ENCODE measurements at regions not wholly inside any gene's neighbourhood (a gene's known extent, or its start where the extent isn't known, plus 50 kb on each side); places are given as distances from the start of the nearest gene placed in this dataset.

GRCh38 chr20:50242548-50242862, 51.9 kb downstream of the CEBPB start:
- DNase-seq (ENCODE audit: low spot score), result no peak

- no peak for DNase-seq (ENCODE audit: low spot score)
These were observed 52.4 kb downstream of the CEBPB start for GRCh38 chr20:50242863-50243609.

- DNase-seq (ENCODE audit: low spot score), result no peak
These were observed 53.2 kb downstream of the CEBPB start for GRCh38 chr20:50243610-50244351.

DNA sequence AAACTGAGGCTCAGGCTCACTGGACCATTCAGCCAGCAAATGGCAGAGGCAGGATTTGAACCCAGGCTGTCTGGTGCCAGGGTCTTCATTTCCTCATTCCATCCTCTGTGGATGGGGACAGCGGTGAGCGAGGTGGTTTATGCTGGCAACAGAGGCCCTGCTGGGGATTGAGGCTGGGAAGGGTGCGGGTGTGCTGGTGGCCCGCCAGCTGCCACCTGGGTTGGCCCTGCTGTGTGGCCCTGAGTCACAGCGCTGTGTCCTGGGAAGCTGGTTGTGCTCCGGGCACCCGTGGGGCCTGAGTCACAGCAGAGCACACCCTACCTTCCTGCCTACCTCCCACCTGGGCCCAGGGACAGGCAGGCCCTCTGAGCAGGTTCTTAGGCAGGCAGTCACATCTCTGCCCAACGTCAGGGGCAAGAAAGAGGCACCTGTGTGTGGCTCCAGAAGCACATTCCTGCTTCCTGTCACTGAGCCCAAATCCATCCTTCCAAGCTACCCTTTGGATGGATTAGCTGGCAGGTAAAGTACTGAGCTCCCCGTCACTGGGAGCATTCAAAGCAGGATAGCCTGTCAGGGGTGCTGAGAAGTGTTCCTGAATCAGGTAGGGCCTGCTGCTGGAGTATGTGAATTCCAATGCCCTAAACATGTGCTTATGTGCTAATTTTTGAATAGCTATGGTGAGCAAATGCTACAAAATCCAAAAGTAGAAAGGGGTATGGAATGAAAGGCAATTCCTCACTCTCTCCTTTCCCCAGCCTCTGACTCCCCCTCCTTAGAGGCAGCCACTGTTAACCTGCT, 53.9 kb downstream of the CEBPB start:
- no peak for DNase-seq (ENCODE audit: low spot score)

DNA sequence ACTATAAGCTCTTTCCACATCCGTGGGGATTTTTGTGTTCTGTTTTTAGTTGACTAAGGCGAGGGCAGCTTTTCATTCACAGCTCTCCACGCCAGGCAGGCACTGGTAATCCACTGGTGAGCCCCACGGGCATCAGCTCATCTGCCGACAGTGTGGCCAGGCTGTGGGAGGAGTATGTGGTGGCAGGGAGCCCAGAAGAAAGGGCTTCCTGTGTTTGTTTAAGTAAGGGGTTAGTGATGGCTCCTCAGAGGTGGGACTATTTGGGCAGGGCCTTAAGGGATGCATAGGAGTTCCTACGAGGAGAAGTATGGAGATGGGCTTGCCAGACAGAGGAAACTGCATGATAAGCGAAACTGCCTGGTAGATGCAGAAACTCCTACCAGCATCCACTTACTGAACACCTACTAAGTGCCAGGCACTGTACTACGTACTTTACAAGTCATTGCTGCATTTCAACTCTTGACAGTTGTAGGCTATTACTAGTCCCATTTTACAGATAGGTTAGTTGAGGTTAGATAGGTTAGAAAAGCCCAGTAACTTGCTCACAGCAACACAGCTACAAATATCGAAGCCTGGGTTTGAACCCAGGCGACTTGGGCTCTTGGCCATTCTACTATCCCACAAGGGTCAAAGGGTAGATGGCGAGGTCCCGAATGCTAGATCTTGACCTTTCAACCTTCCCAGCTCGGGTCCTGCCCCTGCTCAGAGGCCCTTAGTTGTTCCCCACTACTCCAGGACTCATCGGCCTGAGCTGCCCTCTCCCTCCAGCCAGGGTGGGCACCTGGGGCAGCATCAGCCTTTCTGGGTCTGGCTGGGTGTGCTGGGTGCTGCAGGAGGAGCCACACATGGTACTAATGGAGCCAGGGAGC, 55.1 kb downstream of the CEBPB start:
- DNase-seq (ENCODE audit: low spot score), result peak; percentile 59

GRCh38 chr20:50246367-50247195, 56.0 kb downstream of the CEBPB start:
- no peak for DNase-seq (ENCODE audit: low spot score)

DNA sequence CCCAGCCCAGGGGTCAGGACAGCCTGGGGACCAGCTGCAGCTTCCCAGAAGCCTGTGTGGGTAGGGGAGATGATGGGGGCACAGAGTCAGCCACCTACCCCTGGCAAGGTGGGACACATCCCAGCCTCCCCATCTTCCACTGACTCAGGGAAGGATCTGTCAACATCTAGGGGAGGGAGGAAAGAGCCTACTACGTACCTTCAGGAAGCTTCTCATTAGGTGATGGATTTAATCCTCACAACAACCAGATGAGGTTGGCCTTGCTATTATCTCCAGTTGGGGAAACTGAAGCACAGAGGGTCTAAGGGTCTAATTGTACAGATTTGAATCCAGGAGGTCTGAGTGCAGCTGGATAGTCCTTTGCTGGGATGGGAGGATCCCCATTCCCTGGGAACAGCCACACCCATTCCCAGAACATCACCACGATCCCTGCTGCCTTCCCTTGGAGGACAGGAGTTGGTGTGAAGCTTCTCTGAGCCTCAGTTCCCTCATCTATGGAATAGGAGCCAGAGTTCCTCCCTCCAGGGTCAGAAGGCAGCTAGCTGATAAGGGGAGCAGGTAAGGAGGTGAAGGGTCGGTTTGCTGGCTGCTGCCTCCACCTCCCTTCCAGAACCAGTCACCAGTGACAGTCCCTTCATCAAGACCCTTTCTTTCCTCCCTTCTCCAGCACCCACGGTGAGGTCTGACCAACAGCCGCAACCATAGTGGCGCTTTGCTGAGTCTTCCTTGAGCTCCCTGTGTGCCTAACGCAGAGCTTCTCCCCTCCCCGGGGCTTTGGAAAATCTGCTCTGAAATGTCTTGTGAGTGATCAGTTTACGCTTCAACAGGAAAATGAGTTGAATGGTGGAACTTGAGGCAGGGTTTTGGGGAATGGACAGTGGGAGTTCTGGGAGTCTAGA, 56.8 kb downstream of the CEBPB start:
- DNase-seq (ENCODE audit: low spot score), result peak; percentile 21

GRCh38 chr20:50248104-50248641, 57.5 kb downstream of the CEBPB start:
- DNase-seq (ENCODE audit: low spot score), result peak; percentile 66

GRCh38 chr20:50249447-50250388, 59.1 kb downstream of the CEBPB start:
- DNase-seq (ENCODE audit: low spot score), result no peak

DNA sequence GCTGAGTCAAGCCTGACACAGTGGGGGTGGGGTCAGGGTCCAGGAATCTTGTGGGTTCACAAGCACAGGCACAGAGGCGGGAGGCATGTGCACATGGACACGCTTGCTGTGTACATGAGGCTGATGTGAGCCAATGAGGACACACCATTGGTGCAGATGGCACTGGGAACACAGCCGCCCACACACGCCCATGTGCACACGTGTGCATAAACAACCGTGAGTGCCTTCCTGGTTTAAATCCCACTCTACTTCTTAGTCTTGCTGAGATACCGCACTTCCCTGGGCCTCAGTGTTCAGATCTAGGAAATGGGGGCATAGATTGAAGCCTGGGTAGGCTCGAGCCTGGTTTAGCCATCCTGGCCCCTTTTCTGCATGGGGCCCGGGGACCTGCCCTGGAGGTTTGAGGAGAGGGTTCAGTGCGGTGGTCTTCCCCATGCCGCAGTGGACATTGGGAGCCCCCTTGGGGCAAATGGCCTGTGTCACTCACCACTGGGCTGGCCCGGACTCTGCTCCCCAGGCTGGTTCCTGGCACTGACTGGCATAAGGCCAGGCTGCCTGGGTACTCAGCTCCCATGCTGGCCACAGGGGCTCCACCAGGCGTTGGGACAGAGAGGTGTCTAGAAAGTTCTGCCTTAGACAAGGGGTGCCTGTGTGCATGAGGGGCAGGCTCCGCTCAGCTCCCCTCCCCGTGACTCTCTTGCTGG, 60.2 kb downstream of the CEBPB start:
- no peak for DNase-seq (ENCODE audit: low spot score)

DNA sequence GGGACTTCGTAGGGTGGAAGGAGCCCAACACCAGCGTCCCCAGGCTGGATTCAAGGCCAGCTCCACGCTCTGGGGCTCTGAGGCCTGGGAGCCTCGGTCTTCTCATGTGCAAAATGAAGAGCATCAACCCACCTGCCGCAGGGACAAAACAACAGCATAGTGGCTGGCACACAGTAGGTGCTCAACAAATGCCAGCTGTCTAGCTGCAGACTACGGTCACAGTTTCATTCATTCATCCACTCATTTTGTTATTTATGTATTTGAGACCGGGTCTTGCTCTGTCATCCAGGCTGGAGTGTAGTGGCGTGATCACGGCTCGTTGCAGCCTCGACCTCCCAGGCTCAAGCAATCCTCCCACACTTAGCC, 60.7 kb downstream of the CEBPB start:
- no peak for DNase-seq (ENCODE audit: low spot score)

DNA sequence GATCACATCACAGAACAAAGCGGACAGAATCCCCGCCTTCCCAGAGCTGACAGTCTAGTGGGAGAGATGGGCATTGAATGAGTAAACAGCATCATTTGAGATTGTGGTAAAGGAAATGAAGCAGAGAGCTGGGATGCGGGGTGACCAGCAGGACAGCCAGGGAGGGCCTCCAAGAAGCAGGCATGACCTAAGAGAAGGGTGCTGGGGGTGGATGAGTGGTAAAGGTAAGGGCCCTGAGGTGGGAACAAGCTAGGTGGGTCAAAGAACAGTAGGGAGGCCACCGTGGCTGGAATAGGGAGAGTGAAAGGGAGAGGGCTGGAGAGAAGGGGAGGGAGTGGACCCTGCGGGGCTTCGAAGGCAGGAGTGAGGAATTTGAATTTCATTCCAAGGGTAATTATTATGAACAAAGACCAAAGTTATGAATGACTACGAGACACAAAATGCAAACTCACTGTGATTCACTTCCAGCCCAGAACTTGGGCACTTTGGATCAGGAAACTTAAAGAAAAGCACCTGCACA, 61.4 kb downstream of the CEBPB start:
- DNase-seq (ENCODE audit: low spot score), result peak; percentile 71

DNA sequence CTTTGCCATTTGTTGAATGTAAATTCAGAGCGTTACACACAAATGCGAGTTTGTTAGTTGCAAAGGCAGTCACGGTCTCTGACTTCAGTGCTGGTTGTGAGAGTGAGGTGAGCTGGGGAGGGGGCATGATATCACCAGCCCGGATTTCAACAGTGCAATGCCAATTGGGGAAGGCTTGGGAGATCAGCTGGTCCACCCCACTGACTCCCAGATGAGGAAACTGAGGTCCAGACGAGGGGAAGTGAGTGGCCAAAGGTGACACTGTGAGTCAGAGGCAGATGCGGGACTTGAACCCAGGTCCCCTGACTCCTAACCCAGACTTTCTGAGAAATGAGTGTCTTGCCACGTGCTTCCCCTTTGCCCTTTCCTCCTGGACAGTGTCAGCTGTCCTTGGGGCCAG, 62.1 kb downstream of the CEBPB start:
- no peak for DNase-seq (ENCODE audit: low spot score)

GRCh38 chr20:50253101-50253500, 62.5 kb downstream of the CEBPB start:
- no peak for DNase-seq (ENCODE audit: low spot score)

- no peak for DNase-seq (ENCODE audit: low spot score)
These were observed 63.9 kb downstream of the CEBPB start for GRCh38 chr20:50254466-50255079.

GRCh38 chr20:50256577-50256976, 65.9 kb downstream of the CEBPB start:
- DNase-seq (ENCODE audit: low spot score), result no peak

DNA sequence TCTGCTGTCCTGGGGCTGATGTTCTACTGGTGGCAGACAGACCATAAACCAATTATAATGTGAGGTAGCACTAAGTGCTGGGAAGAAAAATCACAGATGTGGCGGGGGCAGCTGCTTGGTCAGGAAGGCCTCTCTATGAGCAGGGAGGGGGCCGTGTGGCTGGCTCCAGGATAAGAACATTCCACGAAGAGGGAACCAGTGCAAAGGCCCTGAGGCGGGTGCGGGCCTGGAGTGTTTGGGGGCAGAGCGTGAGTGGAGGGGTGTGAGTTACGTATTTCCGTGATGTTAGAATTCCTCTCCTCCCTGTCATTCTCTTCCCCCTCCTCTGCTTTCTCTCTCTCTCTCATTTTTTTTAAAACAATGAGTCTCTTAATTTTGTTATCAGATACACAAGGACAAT, 67.2 kb downstream of the CEBPB start:
- DNase-seq (ENCODE audit: low spot score), result no peak

Data from AG08395 (cell line).